ENCODE measurements at regions not wholly inside any gene's neighbourhood (a gene's known extent, or its start where the extent isn't known, plus 50 kb on each side); places are given as distances from the start of the nearest gene placed in this dataset.
"Not testable (repeated sequence)": the region's sequence is repeated elsewhere in the genome, so short reads cannot be mapped to it uniquely, and the experiment has no call there.

GRCh38 chr2:4873876-4874593 is 818.1 kb upstream of the SOX11 start:
- DNase-seq: peak; percentile 52

- DNase-seq: no peak
These were observed 809.8 kb upstream of the SOX11 start for GRCh38 chr2:4882421-4882820.

- DNase-seq: no peak
These were observed 809.2 kb upstream of the SOX11 start for GRCh38 chr2:4882941-4883340.

- no peak for DNase-seq
These were observed 808.8 kb upstream of the SOX11 start for GRCh38 chr2:4883375-4883774.

GRCh38 chr2:4884117-4884571 is 808.0 kb upstream of the SOX11 start:
- DNase-seq: no peak

GRCh38 chr2:4891394-4891793 is 800.8 kb upstream of the SOX11 start:
- DNase-seq: no peak

- no peak for DNase-seq
These were observed 796.8 kb upstream of the SOX11 start for GRCh38 chr2:4895371-4895770.

GRCh38 chr2:4898706-4899105 is 793.5 kb upstream of the SOX11 start:
- no peak for DNase-seq

- DNase-seq: no peak
These were observed 791.9 kb upstream of the SOX11 start for GRCh38 chr2:4900242-4900641.

- DNase-seq: peak; percentile 98
These were observed 791.1 kb upstream of the SOX11 start for GRCh38 chr2:4900861-4901770.

GRCh38 chr2:4903656-4904348 is 788.4 kb upstream of the SOX11 start:
- peak; percentile 81 for DNase-seq

- DNase-seq: peak; percentile 94
These were observed 783.7 kb upstream of the SOX11 start for GRCh38 chr2:4908461-4908860.

GRCh38 chr2:4909346-4910009 is 782.7 kb upstream of the SOX11 start:
- DNase-seq: peak; percentile 42

GRCh38 chr2:4914036-4914435 is 778.1 kb upstream of the SOX11 start:
- no peak for DNase-seq

- DNase-seq: no peak
These were observed 777.6 kb upstream of the SOX11 start for GRCh38 chr2:4914551-4914950.

GRCh38 chr2:4915357-4915756 is 776.8 kb upstream of the SOX11 start:
- DNase-seq: peak; percentile 56

- no peak for DNase-seq
These were observed 776.1 kb upstream of the SOX11 start for GRCh38 chr2:4916094-4916493.

- peak; percentile 94 for DNase-seq
These were observed 761.5 kb upstream of the SOX11 start for GRCh38 chr2:4930704-4931103.

GRCh38 chr2:4931721-4932365 is 760.3 kb upstream of the SOX11 start:
- no peak for DNase-seq

GRCh38 chr2:4935291-4935690 is 756.9 kb upstream of the SOX11 start:
- DNase-seq: not testable (repeated sequence)

- no peak for DNase-seq
These were observed 754.6 kb upstream of the SOX11 start for GRCh38 chr2:4937550-4937949.

GRCh38 chr2:4938206-4938605 is 754.0 kb upstream of the SOX11 start:
- peak; percentile 48 for DNase-seq

Data from NCI-H2171 treated with DMSO at 0.1 percent for 48 hours (cell line).